ENCODE measurements at regions not wholly inside any gene's neighbourhood (a gene's known extent, or its start where the extent isn't known, plus 50 kb on each side); places are given as distances from the start of the nearest gene placed in this dataset.

DNA sequence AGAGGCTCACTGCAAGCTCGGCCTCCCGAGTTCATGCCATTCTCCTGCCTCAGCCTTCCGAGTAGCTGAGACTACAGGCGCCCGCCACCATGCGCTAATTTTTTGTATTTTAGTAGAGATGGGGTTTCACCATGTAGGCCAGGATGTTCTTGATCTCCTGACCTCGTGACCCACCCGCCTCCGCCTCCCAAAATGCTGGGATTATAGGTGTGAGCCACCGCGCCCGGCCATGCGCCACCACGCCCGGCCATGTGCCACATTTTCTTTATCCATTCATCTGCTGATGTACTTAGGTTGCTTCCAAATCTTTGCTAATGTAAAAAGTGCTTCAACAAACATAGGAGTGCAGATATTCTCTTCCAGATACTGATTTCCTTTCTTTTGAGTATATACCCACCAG is 408.6 kb downstream of the CAAP1 start:
- no peak for DNase-seq
- H3K9ac ChIP-seq (ENCODE audit: insufficient read depth in 1 of 2, low read length in 2 of 2) = no peak overlapping the region
- no peak overlapping the region for H3K27ac ChIP-seq (ENCODE audit: low read depth in 1 of 2, low read length in 1 of 2)

DNA sequence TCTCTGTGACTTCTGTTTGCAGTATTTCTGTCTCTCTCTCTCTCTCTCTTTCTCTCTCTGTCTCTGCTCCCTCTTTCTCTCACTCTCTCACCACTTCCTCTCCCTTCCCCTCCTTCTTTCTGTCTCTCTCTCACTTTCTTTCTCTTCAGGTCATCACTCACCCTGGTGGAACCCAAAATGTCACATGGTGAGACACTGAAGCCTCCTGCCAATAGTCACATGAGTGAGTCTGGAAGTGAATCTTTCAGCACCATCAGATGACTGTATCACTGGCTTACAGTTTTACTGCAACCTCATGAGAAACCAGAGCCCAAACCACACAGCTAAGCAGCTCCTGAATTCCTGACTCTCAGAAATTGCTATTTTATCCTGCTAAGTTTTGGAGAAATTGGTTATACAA is 414.6 kb downstream of the CAAP1 start:
- TF ChIP-seq, protein P1, sequence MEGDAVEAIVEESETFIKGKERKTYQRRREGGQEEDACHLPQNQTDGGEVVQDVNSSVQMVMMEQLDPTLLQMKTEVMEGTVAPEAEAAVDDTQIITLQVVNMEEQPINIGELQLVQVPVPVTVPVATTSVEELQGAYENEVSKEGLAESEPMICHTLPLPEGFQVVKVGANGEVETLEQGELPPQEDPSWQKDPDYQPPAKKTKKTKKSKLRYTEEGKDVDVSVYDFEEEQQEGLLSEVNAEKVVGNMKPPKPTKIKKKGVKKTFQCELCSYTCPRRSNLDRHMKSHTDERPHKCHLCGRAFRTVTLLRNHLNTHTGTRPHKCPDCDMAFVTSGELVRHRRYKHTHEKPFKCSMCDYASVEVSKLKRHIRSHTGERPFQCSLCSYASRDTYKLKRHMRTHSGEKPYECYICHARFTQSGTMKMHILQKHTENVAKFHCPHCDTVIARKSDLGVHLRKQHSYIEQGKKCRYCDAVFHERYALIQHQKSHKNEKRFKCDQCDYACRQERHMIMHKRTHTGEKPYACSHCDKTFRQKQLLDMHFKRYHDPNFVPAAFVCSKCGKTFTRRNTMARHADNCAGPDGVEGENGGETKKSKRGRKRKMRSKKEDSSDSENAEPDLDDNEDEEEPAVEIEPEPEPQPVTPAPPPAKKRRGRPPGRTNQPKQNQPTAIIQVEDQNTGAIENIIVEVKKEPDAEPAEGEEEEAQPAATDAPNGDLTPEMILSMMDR (IDR thresholded peaks at IDR 0.05; ENCODE audit: control extremely low read depth, extremely low read depth) = no peak
- ATAC-seq (ENCODE audit: insufficient read depth, low FRiP score) (no peak), DNase-seq (no peak)
- no peak overlapping the region for H3K27ac ChIP-seq (ENCODE audit: low read depth in 1 of 2, low read length in 1 of 2)
- no peaks in the 10 kb centered on the region for H3K4me1 ChIP-seq (ENCODE audit: control insufficient read depth in 5 of 5, insufficient read depth in 5 of 5, low read length in 5 of 5)
- H3K27me3 ChIP-seq (ENCODE audit: control insufficient read depth in 3 of 3, insufficient read depth in 3 of 3, low read length in 2 of 3) = no peaks in the 10 kb centered on the region
- no peak overlapping the region for H3K4me3 ChIP-seq
- H3K36me3 ChIP-seq (ENCODE audit: control insufficient read depth in 4 of 4, insufficient read depth in 4 of 4, low read length in 4 of 4) = no peaks in the 10 kb centered on the region
- H3K9me3 ChIP-seq (ENCODE audit: control insufficient read depth in 4 of 4, insufficient read depth in 3 of 4, low read length in 3 of 4) = no peaks in the 10 kb centered on the region
- no peak overlapping the region for H3K9ac ChIP-seq (ENCODE audit: insufficient read depth in 1 of 2, low read length in 2 of 2)

More for the DNA sequence above, 408.6 kb downstream of the CAAP1 start:
- TF ChIP-seq, protein P1 (IDR thresholded peaks at IDR 0.05; ENCODE audit: control extremely low read depth, extremely low read depth) = no peak
- ATAC-seq (ENCODE audit: insufficient read depth, low FRiP score) = no peak
- Histone ChIP-seq H3K27me3 (ENCODE audit: control insufficient read depth in 3 of 3, insufficient read depth in 3 of 3, low read length in 2 of 3) (no peaks in the 10 kb centered on the region), H3K4me3 (no peak overlapping the region), H3K36me3 (ENCODE audit: control insufficient read depth in 4 of 4, insufficient read depth in 4 of 4, low read length in 4 of 4) (no peaks in the 10 kb centered on the region), H3K9me3 (ENCODE audit: control insufficient read depth in 4 of 4, insufficient read depth in 3 of 4, low read length in 3 of 4) (no peaks in the 10 kb centered on the region), H3K4me1 (ENCODE audit: control insufficient read depth in 5 of 5, insufficient read depth in 5 of 5, low read length in 5 of 5) (no peaks in the 10 kb centered on the region)
- WGBS, 2 donors = 96 to 97% methylated on average over 15 of the region's 15 CpGs

DNA sequence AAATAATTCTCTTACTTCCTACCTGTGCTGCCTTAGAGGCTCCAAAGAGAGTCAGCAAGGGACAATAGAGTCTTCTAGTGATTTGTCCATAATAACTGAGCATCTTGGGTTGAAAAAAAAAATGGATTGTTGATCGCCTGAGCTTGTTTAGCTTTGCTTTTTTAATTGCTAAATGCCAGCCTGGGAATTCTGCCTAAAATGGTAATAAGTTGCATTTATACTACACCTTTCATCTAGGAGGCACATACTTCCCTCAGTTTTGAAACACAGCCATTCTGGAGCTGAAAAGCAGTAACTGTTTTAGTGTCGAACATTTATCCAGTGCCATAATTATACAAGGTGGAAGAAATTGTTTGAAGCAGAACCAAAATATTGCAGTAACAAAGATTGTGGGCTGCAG is 421.3 kb downstream of the CAAP1 start:
- 84 to 92% methylated on average over 2 of the region's 2 CpGs for WGBS, 2 donors
- Histone ChIP-seq H3K36me3 (ENCODE audit: control insufficient read depth in 4 of 4, insufficient read depth in 4 of 4, low read length in 4 of 4) (no peaks in the 10 kb centered on the region), H3K4me3 (no peak overlapping the region), H3K9me3 (ENCODE audit: control insufficient read depth in 4 of 4, insufficient read depth in 3 of 4, low read length in 3 of 4) (peaks cover 0 to 5% (median 1%) of the 10 kb centered on the region in 4 donors), H3K27me3 (ENCODE audit: control insufficient read depth in 3 of 3, insufficient read depth in 3 of 3, low read length in 2 of 3) (no peaks in the 10 kb centered on the region), H3K27ac (ENCODE audit: low read depth in 1 of 2, low read length in 1 of 2) (no peak overlapping the region), H3K9ac (ENCODE audit: insufficient read depth in 1 of 2, low read length in 2 of 2) (no peak overlapping the region), H3K4me1 (ENCODE audit: control insufficient read depth in 5 of 5, insufficient read depth in 5 of 5, low read length in 5 of 5) (no peaks in the 10 kb centered on the region)
- ATAC-seq (ENCODE audit: insufficient read depth, low FRiP score) (no peak), DNase-seq (no peak)
- TF ChIP-seq, protein P1 (IDR thresholded peaks at IDR 0.05; ENCODE audit: control extremely low read depth, extremely low read depth) = no peak

DNA sequence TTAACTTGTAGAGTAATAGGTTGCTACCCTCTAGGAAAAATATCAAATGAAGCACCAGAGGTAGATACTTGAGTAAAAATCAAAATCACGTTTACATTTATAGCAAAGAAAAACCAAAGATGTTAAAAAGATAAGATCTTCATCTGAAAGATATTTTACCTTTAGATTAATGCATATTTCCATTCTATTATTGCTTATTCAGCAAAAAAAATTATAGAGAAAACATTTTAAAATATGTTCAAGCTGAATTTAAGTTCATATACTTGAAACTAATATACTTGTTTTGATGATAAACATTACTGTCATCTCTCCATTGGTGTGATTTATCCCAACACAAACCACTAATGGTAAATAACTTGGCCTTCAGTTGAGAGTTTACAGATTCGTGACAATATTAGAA is 422.3 kb downstream of the CAAP1 start:
- Histone ChIP-seq H3K36me3 (ENCODE audit: control insufficient read depth in 4 of 4, insufficient read depth in 4 of 4, low read length in 4 of 4) (no peaks in the 10 kb centered on the region), H3K9me3 (ENCODE audit: control insufficient read depth in 4 of 4, insufficient read depth in 3 of 4, low read length in 3 of 4) (peaks cover 0 to 5% (median 1%) of the 10 kb centered on the region in 4 donors), H3K27ac (ENCODE audit: low read depth in 1 of 2, low read length in 1 of 2) (no peak overlapping the region), H3K4me3 (no peak overlapping the region), H3K27me3 (ENCODE audit: control insufficient read depth in 3 of 3, insufficient read depth in 3 of 3, low read length in 2 of 3) (no peaks in the 10 kb centered on the region), H3K9ac (ENCODE audit: insufficient read depth in 1 of 2, low read length in 2 of 2) (no peak overlapping the region), H3K4me1 (ENCODE audit: control insufficient read depth in 5 of 5, insufficient read depth in 5 of 5, low read length in 5 of 5) (no peaks in the 10 kb centered on the region)
- TF ChIP-seq, protein P1 (IDR thresholded peaks at IDR 0.05; ENCODE audit: control extremely low read depth, extremely low read depth) = no peak
- 61 to 74% methylated on average over 2 of the region's 2 CpGs for WGBS, 2 donors
- ATAC-seq (ENCODE audit: insufficient read depth, low FRiP score) = no peak
- DNase-seq = no peak

All from lung (tissue), 11 donors.